ENCODE measurements at regions not wholly inside any gene's neighbourhood (a gene's known extent, or its start where the extent isn't known, plus 50 kb on each side); places are given as distances from the start of the nearest gene placed in this dataset.

DNA sequence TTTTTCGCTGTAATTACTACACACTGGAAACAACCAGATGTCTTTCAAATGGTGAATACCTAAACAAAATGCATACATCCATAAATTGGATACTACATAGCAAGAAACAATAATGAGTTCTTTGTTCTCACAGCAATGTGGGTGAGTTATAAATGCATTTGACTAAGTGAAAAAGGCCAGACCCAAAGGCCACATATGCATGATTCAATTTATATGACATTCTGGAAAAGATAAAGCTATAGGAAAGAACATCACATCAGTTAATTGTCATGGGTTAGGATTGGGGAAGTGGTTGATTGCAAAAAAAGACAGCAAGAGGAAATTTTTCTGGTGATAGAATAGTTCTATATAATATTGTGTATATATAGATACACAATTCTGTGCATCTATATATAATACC is 198.9 kb downstream of the CYLC2 start (continued):
- TF ChIP-seq, protein P1, sequence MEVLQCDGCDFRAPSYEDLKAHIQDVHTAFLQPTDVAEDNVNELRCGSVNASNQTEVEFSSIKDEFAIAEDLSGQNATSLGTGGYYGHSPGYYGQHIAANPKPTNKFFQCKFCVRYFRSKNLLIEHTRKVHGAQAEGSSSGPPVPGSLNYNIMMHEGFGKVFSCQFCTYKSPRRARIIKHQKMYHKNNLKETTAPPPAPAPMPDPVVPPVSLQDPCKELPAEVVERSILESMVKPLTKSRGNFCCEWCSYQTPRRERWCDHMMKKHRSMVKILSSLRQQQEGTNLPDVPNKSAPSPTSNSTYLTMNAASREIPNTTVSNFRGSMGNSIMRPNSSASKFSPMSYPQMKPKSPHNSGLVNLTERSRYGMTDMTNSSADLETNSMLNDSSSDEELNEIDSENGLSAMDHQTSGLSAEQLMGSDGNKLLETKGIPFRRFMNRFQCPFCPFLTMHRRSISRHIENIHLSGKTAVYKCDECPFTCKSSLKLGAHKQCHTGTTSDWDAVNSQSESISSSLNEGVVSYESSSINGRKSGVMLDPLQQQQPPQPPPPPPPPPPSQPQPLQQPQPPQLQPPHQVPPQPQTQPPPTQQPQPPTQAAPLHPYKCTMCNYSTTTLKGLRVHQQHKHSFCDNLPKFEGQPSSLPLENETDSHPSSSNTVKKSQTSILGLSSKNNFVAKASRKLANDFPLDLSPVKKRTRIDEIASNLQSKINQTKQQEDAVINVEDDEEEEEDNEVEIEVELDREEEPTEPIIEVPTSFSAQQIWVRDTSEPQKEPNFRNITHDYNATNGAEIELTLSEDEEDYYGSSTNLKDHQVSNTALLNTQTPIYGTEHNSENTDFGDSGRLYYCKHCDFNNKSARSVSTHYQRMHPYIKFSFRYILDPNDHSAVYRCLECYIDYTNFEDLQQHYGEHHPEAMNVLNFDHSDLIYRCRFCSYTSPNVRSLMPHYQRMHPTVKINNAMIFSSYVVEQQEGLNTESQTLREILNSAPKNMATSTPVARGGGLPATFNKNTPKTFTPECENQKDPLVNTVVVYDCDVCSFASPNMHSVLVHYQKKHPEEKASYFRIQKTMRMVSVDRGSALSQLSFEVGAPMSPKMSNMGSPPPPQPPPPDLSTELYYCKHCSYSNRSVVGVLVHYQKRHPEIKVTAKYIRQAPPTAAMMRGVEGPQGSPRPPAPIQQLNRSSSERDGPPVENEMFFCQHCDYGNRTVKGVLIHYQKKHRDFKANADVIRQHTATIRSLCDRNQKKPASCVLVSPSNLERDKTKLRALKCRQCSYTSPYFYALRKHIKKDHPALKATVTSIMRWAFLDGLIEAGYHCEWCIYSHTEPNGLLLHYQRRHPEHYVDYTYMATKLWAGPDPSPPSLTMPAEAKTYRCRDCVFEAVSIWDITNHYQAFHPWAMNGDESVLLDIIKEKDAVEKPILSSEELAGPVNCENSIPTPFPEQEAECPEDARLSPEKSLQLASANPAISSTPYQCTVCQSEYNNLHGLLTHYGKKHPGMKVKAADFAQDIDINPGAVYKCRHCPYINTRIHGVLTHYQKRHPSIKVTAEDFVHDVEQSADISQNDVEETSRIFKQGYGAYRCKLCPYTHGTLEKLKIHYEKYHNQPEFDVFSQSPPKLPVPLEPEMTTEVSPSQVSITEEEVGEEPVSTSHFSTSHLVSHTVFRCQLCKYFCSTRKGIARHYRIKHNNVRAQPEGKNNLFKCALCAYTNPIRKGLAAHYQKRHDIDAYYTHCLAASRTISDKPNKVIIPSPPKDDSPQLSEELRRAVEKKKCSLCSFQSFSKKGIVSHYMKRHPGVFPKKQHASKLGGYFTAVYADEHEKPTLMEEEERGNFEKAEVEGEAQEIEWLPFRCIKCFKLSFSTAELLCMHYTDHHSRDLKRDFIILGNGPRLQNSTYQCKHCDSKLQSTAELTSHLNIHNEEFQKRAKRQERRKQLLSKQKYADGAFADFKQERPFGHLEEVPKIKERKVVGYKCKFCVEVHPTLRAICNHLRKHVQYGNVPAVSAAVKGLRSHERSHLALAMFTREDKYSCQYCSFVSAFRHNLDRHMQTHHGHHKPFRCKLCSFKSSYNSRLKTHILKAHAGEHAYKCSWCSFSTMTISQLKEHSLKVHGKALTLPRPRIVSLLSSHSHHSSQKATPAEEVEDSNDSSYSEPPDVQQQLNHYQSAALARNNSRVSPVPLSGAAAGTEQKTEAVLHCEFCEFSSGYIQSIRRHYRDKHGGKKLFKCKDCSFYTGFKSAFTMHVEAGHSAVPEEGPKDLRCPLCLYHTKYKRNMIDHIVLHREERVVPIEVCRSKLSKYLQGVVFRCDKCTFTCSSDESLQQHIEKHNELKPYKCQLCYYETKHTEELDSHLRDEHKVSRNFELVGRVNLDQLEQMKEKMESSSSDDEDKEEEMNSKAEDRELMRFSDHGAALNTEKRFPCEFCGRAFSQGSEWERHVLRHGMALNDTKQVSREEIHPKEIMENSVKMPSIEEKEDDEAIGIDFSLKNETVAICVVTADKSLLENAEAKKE (CRISPR knock-in tag; IDR thresholded peaks at IDR 0.05) = no peak
- TF ChIP-seq, protein P2, sequence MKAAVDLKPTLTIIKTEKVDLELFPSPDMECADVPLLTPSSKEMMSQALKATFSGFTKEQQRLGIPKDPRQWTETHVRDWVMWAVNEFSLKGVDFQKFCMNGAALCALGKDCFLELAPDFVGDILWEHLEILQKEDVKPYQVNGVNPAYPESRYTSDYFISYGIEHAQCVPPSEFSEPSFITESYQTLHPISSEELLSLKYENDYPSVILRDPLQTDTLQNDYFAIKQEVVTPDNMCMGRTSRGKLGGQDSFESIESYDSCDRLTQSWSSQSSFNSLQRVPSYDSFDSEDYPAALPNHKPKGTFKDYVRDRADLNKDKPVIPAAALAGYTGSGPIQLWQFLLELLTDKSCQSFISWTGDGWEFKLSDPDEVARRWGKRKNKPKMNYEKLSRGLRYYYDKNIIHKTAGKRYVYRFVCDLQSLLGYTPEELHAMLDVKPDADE (IDR thresholded peaks at IDR 0.05) = no peak
- TF ChIP-seq CREB1 (CRISPR knock-in tag; IDR thresholded peaks at IDR 0.05; ENCODE audit: low read depth) = no peak
- no peak for TF ChIP-seq NANOG (IDR thresholded peaks at IDR 0.05; ENCODE audit: borderline replicate concordance)
- TF ChIP-seq JUNB (IDR thresholded peaks at IDR 0.05; ENCODE audit: unreplicated experiment) = no peak

DNA sequence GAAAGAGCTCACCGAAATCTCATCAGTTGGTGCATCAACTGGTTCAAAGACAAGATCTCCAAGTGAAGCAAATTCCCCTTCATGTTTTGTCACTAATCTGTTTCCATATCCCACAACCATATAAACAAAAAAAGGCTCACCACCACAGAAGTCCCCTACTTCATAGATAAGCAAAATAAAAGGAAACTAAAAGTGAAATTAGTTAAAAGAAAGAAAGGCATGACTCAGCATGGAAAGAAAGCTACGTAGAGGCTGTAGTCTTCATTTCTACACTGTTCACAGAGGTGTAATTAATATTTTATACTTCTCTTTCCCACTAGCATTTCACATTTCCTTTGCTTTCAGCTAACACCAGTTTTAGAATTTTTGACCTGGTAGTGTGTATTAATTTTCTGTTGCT is 208.0 kb downstream of the CYLC2 start:
- Histone ChIP-seq H2AFZ (no peak overlapping the region), H3K4me3 (no peak overlapping the region), H3K79me2 (replicated peaks; ENCODE audit: insufficient read depth) (no peaks in the 10 kb centered on the region), H4K20me1 (replicated peaks; ENCODE audit: insufficient read depth) (no peaks in the 10 kb centered on the region), H3K9me2 (ENCODE audit: insufficient read depth) (no peaks in the 10 kb centered on the region), H3F3A (replicated peaks; ENCODE audit: low read depth) (no peaks in the 10 kb centered on the region), H3K36me3 (ENCODE audit: insufficient read depth) (no peaks in the 10 kb centered on the region), H3K4me2 (no peak overlapping the region), H3K27me3 (ENCODE audit: insufficient read depth) (no peaks in the 10 kb centered on the region), H3K4me1 (ENCODE audit: insufficient read depth) (no peaks in the 10 kb centered on the region), H3K27ac (ENCODE audit: low read depth) (no peak overlapping the region)
- Mint-ChIP-seq H3K36me3 (ENCODE audit: low read depth) (peaks cover 8% of the 10 kb centered on the region; the same call in 2 of the 3 replicates), H3K4me1 (no peaks in the 10 kb centered on the region), H3K27me3 (ENCODE audit: insufficient read depth, low read depth, poor library complexity) (no peaks in the 10 kb centered on the region), H3K27ac (no peak overlapping the region), H3K4me3 (no peak overlapping the region), H3K9me3 (peaks cover 81% of the 10 kb centered on the region)
- DNase-seq (ENCODE audit: low spot score) (no peak), ATAC-seq (no peak)
- no peak for TF ChIP-seq EZH2phosphoT487 (IDR thresholded peaks at IDR 0.05; ENCODE audit: unreplicated experiment)
- TF ChIP-seq ZNF114 (CRISPR knock-in tag; IDR thresholded peaks at IDR 0.05) = no peak
- TF ChIP-seq, protein P3, sequence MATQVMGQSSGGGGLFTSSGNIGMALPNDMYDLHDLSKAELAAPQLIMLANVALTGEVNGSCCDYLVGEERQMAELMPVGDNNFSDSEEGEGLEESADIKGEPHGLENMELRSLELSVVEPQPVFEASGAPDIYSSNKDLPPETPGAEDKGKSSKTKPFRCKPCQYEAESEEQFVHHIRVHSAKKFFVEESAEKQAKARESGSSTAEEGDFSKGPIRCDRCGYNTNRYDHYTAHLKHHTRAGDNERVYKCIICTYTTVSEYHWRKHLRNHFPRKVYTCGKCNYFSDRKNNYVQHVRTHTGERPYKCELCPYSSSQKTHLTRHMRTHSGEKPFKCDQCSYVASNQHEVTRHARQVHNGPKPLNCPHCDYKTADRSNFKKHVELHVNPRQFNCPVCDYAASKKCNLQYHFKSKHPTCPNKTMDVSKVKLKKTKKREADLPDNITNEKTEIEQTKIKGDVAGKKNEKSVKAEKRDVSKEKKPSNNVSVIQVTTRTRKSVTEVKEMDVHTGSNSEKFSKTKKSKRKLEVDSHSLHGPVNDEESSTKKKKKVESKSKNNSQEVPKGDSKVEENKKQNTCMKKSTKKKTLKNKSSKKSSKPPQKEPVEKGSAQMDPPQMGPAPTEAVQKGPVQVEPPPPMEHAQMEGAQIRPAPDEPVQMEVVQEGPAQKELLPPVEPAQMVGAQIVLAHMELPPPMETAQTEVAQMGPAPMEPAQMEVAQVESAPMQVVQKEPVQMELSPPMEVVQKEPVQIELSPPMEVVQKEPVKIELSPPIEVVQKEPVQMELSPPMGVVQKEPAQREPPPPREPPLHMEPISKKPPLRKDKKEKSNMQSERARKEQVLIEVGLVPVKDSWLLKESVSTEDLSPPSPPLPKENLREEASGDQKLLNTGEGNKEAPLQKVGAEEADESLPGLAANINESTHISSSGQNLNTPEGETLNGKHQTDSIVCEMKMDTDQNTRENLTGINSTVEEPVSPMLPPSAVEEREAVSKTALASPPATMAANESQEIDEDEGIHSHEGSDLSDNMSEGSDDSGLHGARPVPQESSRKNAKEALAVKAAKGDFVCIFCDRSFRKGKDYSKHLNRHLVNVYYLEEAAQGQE (IDR thresholded peaks at IDR 0.05; ENCODE audit: unreplicated experiment) = no peak
- no peak for TF ChIP-seq ZNF331 (CRISPR knock-in tag; IDR thresholded peaks at IDR 0.05; ENCODE audit: low read depth)
- no peak for TF ChIP-seq STAT1 (IDR thresholded peaks at IDR 0.05; ENCODE audit: unreplicated experiment)
- TF ChIP-seq EZH2 (IDR thresholded peaks at IDR 0.05; ENCODE audit: low read depth, unreplicated experiment) = no peak
- TF ChIP-seq NANOG (IDR thresholded peaks at IDR 0.05; ENCODE audit: borderline replicate concordance) = no peak
- no peak for TF ChIP-seq POLR2AphosphoS5 (IDR thresholded peaks at IDR 0.05; ENCODE audit: low read depth)
